GM18861 (cell line): ENCODE measurements at regions not wholly inside any gene's neighbourhood (a gene's known extent, or its start where the extent isn't known, plus 50 kb on each side); places are given as distances from the start of the nearest gene placed in this dataset.
"Not testable (repeated sequence)": the region's sequence is repeated elsewhere in the genome, so short reads cannot be mapped to it uniquely, and the experiment has no call there.

Experiments
- ATAC-seq: cut with Tn5 transposase; IDR thresholded peaks from one replicate; pipeline ENCODE4 v1.9.1; 2021; ENCODE audit not compliant: unreplicated experiment

DNA sequence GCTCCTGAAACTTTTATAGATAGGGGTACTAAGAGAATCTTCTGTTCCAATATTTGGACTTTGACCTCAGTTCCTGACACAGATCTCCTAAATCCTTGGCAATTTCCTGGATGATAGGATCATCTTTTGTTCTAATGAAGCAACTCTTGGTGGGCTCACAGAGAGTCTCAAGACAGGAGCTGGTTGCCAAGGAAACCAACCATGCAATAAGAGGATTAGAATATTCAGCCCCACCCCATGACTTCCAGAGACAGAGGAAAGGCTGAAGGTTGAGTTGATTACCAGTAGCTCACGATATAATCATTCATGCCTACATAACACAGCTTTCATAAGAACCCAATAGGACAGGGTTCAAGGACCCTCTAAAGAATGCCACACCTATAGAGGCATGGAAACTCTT, 2050.2 kb upstream of the CDH6 start:
- no peak for ATAC-seq

DNA sequence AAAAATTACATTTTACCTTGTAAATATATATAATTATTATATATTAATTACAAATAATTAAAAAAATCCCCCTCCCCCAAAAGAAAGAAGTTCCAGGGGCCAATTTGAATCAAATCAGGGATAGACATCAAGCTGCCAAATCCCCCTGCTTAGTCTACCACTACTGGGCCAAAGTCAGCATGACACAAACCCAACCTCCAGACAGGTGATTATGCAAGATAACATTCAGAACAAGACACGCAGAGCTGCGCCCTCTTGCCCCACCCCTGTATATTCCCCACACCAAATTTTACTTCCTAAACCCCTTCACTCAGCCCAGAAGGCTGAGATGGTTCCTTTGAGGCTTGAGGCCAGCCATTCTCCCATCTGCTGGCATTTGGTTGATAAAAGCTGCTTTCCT, 2059.1 kb upstream of the CDH6 start:
- ATAC-seq = no peak

DNA sequence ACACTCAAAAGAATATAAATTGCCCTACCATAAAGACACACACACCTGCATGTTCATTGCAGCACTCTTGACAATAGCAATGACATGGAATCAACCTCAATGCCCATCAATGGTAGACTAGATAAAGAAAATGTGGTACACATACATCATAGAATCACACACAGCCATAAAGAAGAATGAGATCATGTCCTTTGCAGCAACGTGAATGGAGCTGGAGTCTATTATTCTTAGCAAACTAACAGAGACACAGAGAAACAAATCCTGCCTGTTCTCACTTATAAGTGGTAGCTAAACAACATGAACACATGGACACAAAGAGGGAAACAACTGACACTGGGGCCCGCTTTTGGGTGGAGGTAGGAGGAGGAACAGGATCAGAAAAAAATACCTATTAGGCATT, 2062.2 kb upstream of the CDH6 start:
- ATAC-seq = no peak

DNA sequence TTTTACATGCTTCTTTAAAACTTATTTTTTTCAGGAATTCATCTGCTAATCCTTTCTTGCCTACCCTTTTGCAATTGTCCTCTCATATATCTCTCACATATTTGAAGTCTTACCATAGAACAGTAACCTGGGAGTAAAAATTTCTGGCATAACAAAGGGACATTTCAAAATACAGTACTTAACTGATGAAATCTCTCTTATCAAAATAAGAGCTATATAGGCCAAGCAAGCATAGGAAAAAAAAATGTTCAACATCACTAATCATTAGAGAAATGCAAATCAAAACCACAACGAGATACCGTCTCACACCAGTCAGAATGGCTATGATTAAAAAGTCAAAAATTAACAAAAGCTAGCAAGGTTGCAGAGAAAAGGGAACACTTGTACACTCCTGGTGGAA, 2062.7 kb upstream of the CDH6 start:
- ATAC-seq = no peak

DNA sequence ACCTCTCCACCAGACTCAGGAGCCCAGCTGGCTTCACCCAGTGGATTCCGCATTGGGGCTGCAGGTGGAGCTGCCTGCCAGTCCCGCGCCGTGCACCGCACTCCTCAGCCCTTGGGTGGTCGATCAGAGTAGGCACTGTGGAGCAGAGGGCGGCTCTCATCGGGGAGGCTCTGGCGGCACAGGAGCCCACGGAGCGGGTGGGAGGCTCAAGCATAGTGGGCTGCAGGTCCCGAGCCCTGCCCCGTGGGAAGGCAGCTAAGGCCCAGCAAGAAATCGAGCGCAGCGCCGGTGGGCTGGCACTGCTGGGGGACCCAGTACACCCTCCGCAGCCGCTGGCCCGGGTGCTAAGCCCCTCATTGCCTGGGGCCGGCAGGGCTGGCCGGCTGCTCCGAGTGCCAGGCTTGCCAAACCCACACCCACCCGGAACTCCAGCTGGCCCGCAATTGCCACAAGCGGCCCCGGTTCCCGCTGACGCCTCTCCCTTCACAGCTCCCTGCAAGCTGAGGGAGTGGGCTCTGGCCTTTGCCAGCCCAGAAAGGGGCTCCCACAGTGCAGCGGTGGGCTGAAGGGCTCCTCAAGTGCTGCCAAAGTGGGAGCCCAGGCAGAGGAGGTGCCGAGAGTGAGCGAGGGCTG, 2065.8 kb upstream of the CDH6 start:
- not testable (repeated sequence) for ATAC-seq

DNA sequence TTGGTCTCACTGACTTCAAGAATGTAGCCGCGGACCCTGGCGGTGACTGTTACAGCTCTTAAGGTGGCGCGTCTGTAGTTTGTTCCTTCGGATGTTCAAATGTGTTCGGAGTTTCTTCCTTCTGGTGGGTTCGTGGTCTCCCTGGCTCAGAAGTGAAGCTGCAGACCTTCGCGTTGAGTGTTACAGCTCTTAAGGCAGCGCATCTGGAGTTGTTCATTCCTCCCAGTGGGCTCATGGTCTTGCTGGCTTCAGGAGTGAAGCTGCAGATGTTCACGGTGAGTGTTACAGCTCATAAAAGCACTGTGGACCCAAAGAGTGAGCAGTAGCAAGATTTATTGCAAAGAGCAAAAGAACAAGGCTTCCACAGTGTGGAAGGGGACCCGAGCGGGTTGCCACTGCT, 2067.0 kb upstream of the CDH6 start:
- not testable (repeated sequence) for ATAC-seq

DNA sequence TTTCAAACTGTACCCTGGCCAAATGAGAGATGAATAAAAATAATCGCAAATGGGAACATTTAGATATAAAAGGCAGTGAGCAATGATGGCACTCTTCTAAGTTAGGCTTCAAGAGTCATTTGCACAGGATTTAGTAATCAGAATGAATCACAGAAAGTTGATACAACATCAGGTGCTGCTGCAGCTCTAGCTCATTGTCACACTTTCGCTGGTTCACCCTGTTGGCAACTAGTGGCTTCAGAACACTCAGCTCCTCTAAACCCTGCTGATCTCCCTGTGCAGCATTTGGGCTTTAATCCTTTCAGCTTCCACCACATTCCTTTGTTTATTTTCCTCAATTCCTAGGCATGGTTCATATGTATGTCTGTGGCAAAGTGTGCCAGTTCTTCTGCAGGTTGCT, 2071.2 kb upstream of the CDH6 start:
- no peak for ATAC-seq

DNA sequence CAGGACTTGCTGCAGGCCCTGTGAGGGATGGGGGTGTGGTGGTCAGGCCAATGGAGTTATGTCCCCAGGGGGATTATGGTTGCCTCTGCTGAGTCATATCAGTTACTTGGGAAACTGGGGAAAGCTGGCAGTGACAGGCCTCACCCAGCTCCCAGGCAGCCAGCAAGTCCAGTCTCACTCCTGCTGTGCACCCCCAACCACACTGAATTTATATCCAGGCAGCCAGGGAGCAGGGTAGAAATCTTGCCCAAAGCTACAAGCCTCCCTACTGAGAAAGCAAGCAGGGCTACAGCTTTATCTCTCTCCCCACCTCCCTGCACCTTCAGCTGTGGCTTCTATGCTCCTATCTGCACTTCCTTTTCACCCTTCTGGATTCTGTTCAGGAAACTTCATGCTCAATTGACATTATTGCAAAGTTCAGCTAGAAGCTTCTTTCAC, 2076.0 kb upstream of the CDH9 start:
- no peak for ATAC-seq

DNA sequence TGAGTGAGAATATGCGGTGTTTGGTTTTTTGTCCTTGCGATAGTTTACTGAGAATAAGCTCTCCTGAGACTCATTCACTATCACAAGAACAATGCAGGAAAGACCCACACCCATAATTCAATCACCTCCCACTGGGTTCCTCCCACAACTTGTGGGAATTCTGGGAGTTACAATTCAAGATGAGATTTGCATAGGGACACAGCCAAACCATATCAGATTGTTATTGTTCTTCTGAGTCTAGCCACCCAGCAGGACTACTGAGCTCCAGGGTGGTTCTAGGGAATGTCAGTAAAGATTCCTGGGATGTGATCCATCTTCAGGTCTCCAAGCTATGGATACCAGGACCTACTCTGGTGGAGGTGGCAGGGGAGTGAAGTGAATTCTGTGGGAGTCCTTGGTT, 2075.1 kb upstream of the CDH9 start:
- no peak for ATAC-seq

DNA sequence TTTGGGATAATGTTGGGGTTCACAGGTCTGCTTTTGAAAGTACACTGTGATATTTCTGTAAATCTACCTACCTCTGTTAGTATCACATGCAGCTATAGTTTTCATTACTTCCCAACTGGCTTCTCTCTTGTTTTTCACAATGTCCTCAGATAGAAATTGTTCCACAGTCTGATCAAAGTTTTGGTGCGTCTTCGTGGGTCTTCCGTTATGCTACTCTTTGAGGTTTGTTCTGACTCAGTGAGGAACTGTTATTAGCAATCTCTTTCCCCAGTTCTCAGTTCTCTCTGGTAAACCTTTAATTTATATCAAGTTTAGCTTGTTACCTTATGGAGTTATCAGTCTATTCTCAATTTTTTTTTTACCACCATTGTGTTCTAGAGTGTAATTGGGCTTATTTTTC, 2061.2 kb upstream of the CDH9 start:
- ATAC-seq = no peak

DNA sequence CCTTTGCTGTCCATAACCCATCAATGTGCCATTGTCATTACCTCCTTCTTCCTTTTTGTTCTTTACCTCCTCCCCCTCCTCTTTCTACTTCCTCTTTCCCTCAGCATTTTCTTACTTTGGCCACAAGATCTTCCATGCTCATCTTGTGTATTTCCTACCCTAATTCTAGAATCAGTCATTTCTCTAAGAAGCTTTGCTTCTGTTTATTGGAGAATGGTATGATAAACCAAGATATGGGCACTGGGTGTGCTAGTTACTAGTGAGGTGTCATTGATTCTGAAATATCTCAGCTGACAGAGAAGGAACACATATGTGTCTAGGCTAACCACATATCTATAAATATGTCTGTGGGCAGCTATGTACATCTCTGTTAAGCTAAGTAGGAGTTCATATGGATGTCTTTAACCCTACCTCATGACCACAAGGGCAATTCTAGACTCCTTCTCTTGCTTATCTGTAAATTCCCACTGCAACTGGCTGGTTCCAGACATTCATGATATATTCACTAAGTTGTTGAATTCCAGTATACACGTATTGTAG, 2051.3 kb upstream of the CDH9 start:
- no peak for ATAC-seq

DNA sequence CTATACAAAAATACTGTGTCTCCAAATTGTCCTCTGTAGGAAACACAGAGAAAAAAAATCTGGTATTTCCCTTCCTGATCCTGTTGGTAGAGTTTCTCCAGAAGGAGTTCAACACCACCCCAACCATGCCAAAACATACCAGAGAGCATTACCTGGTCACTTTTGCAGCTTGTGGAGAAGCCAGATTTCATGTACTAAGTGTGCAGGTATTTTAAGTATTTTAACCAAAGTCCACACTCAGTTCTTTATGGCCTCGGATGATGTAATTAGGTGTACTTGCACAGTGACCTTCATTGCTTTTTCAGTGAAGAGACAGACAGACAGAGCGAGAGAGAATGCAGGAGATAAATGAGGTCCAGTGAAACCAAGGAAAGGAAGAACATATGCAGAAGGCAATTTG, 2046.8 kb upstream of the CDH9 start:
- ATAC-seq = no peak

DNA sequence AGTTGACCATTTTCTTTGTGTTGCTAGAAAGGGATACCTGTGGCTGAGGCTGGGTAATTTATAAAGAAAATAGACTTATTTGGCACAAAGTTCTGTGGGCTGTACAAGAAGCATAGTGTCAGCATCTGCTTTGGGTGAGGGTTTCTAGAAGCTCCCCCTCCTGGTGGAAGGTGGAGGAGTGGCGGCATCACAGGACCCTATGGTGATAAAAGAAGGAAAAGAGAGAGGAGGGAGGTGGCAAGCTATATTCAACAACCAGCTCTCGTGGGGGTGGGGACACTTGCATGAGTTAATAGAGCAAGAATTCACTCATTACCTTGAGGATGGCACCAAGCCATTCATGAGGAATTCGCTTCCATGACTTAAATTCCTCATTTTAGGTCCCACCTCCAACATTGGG, 2041.4 kb upstream of the CDH9 start:
- ATAC-seq = no peak

DNA sequence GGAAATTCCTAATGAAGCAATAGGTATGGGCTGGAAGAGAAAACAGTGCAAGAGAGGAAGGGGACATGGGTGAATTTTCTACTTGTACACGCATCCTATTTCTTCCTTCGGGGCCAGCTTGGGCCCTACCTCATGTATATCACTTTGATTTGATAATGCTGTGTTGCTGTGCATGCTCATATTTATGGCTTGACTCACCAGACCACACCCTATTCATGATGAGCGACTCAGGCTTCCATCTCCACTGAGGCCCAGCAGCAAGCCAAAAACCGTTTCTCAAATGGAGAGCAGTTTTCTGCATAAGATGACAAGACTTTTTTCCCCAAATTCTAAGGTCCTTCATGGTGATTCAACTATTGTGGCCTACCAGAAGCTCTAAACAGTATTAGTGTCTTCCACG, 2039.1 kb upstream of the CDH9 start:
- ATAC-seq = no peak

DNA sequence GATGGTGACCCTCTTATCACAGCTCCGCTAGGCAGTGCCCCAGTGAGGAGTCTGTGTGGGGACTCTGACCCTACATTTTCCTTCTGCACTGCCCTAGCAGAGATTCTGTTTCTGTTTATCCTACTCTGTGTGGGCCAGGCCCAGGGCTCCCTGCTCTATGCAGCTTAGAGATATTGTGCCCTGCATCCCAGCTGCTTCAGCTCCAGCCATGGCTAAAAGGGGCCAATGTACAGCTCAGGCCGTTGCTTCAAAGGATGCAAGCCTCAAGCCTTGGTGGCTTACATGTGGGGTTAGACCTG, 2030.7 kb upstream of the CDH9 start:
- ATAC-seq = no peak

DNA sequence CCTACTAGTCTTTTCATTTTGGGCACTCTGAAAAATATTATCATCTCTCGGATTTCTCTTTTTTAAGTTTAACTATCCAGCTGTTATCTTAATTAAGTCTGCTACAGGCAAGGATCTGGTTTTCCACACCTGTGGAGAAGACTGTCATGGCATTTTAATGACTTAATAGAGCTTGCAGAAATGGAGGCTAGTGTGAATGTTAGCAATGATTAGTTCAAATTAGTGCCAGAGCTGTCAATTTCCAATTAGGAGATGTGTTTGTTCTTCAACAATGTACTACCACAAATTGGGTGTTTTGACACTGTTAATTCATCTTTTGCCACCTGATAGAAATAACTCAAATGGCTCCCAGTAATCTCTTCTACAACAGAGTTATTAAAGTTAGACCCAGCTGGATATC, 2023.0 kb upstream of the CDH9 start:
- ATAC-seq = no peak

DNA sequence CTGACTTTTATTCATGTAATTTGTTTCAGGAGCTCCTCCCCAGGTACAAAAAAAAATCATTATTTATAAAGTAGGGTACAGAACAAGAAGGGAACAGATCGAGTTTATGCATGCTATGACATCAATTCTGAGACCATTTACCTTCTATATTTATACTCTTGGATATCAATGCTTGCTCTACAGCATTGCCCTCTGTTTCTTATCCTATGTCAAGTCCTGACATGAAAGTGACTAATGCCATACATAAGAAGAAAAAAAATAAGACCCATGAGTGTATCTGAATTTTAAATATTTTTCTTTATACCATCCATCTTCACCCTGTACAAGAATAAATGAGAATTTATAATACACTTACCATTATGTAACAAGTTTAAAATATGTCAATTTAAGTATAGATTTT, 2016.3 kb upstream of the CDH9 start:
- ATAC-seq = no peak

DNA sequence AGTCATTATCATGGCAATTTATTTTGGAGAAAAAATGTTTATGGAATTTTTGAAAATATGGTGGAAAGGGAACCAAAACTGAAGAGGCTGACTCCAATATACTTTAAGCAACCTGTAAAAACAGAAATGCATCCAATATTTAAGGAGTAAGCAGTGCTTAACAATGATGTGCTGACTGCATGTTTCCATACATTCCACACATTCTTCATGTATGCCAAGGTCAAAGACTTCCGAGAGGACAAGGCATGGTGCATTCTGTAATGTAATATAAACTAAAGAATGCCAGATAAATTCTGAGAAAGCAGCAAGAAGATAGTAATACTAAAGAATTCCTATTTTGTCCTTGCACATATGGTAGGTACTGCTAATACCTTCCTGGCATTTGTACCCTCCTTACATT, 2015.9 kb upstream of the CDH9 start:
- ATAC-seq = no peak

DNA sequence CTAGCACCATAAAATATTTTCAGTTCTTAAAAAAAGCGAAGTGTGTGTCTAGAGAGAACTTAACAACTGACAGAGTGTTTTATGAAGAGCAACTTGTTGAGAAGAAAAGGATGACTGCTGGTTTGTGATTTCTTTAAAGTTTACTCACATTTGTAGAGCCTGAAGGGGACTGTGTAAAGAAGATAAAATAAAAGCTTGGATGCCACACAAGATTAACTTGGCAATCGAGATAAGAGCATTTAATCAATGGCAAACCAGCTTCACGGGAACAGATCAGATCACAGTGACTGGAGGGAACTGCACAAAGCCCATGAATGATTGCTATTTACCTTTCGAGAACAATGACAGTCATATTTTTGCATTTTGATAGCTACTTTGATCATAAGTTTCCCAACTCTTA, 2013.1 kb upstream of the CDH9 start:
- ATAC-seq = no peak

DNA sequence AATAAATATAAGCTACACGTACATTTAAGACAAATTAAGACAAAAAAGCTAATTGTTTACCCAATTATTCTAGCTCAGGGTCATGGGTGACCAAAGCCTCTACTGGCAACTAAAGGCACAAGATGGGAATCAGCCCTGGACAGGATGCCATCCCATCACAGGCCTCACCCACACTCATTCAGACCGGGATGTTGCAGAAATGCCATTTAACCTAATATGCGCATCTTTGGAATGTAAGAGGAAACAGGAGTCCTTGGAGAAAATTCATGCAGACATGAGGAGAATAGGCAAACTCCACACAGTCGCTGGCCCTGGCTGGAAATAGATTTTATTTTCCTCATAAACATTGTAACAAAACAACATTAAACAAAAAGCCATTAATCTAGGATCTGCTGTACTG, 2003.8 kb upstream of the CDH9 start:
- no peak for ATAC-seq

DNA sequence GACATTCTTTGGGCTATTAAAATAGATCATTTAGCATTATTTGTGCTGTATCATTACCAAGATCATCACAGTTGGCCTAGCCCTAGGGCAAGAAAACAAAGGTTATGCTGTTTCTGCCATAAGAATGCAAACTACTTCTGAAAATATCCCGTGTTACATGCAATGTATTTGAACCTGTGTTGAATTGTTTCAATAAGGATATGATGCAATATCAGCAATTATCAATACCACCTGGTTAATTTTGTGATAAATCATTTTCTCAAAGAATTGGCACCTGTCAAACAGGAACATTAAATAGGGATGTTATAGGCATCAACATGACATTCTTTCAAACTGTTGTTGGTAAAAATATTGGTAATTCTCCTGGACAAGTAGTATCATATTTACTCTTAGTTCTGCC, 2002.0 kb upstream of the CDH9 start:
- no peak for ATAC-seq

DNA sequence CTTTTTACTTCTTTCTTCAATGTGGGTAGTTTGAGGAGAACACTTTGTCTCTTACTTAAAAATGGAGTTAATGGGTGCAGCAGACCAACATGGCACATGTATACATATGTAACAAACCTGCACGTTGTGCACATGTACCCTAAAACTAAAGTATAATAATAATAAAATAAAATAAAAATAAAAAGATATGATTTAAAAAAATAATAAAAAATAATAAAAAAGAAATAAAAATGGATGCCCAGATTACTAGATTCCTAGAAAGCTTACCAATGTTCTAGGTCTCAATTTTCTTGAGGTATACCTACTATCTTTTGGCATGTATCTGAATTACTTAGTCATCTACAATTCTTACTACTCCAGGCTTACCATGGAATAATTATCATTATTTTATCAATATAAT, 2001.6 kb upstream of the CDH9 start:
- ATAC-seq = no peak

DNA sequence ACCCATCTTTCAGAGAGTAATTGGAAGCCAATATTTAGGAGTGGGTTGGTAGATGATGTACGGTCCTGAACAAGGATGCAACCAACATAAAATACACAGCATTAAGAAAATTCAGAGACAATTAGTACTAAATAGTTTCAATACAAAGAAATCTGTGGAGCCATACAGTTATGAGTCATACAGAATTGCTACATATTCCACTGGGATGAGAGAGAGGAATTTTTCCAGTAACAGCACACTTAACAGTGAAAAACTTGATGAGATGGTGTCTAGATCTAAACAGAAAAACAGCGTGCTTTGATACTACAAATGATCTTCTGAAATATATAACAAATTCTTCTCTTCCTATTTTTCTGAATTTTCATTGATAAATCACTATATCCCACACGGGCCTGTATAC, 1999.3 kb upstream of the CDH9 start:
- ATAC-seq = no peak

DNA sequence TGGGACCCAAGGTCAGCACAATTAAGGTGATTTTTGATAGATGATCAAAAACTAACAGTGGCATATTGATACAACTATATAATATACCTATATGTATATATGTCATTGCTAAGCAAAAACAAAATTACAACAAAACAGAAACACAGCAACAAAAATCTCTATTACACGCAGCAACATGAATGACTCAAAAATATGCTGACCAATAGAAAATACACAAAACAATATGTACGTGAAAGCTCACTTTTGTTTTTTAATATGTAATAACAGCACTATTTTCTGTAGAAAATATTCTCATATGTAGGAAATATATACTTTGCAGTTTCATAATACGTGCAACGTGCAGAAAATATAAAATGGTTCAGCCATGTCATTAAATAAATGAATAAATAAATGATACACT, 1985.7 kb upstream of the CDH9 start:
- no peak for ATAC-seq
